Psoas muscle (tissue), 7 donors: ENCODE measurements at regions not wholly inside any gene's neighbourhood (a gene's known extent, or its start where the extent isn't known, plus 50 kb on each side); places are given as distances from the start of the nearest gene placed in this dataset.

ENCODE experiments used
- ATAC-seq, 4 donors: fragments of 200-7000 bp; cut with Tn5 transposase; one replicate each; pipeline ENCODE4 v1.9.1; 2020; ENCODE audit warnings: moderate library complexity in 3 of 4, mild to moderate bottlenecking in 2 of 4
- DNase-seq, 2 donors: peaks; one replicate each; pipeline ENCODE4 v3.0.0-alpha.2; 2020
- H3K27ac ChIP-seq: fragments of 200-600 bp; one replicate; pipeline ENCODE4 v1.8.0; 2022
- H3K27me3 ChIP-seq, 3 donors: fragments of 200-600 bp in 1 of 3; one replicate each; pipeline versions ENCODE4 v1.6.1 to v1.8.0; 2013 to 2022; ENCODE audit warnings: low read length in 2 of 3, mild to moderate bottlenecking in 2 of 3, moderate library complexity in 1 of 3; ENCODE audit not compliant: insufficient read depth in 3 of 3
- H3K36me3 ChIP-seq, 2 donors: fragments of 200-600 bp in 1 of 2; one replicate each; pipeline versions ENCODE4 v1.6.1 to v1.8.0; 2013 to 2022; ENCODE audit warnings: low read depth in 1 of 2, mild to moderate bottlenecking in 1 of 2, moderate library complexity in 1 of 2; ENCODE audit not compliant: insufficient read depth in 1 of 2
- H3K4me1 ChIP-seq: fragments of 200-600 bp; one replicate; pipeline ENCODE4 v1.8.0; 2022
- H3K4me3 ChIP-seq: fragments of 200-600 bp; one replicate; pipeline ENCODE4 v1.8.0; 2022; ENCODE audit warnings: mild to moderate bottlenecking
- H3K9me3 ChIP-seq: fragments of 200-600 bp; one replicate; pipeline ENCODE4 v1.8.0; 2022
- CTCF ChIP-seq: fragments of 200-600 bp; IDR thresholded peaks from one replicate; pipeline ENCODE4 v1.8.0; 2022; ENCODE audit warnings: antibody characterized with exemption
- WGBS, 3 donors: extraction: QIAGEN DNeasy Blood & Tissue Kit; methylation state at CpG; one replicate each; pipeline versions ENCODE4 v1.1.6 to v1.1.7; 2013; 5-methylcytosine and 5-hydroxymethylcytosine counted together
- intact Hi-C, 2 donors: fragments of 100-400 bp; cut with DNase I; formaldehyde crosslinking; loops; one replicate each; pipeline versions ENCODE4 v1.11.0 to v1.14.2; 2022
- donor health status: healthy with polysubstance abuse.
- donor health status: DM: no; HTN: no; CAD: no; lungs with moderate emphysema.
- donor health status: Bipolar disorder and iron deficiency.
- donor health status: healthy.
- donor health status: DM: yes; HTN: yes; CAD: no.
- donor health status: DM: no; HTN: no; CAD: no.
- donor health status: DM: yes; HTN: yes; CAD: no.

GRCh38 chr6:135701426-135701825 lies 150.1 kb upstream of the PDE7B start:
- TF ChIP-seq CTCF, result no peak
- WGBS, 3 donors, result 73 to 84% (median 73%) methylated on average over 3 of the region's 3 CpGs
- no peaks in the 10 kb centered on the region for H3K36me3 ChIP-seq
- DNase-seq (no peak), ATAC-seq (no peak)
- H3K4me3 ChIP-seq, result no peak overlapping the region
- peaks cover 0 to 2% (median 0%) of the 10 kb centered on the region in 3 donors for H3K27me3 ChIP-seq
- no peaks in the 10 kb centered on the region for H3K9me3 ChIP-seq
- no peak overlapping the region for H3K27ac ChIP-seq
- intact Hi-C loops, result no loop called here
- H3K4me1 ChIP-seq, result no peaks in the 10 kb centered on the region

GRCh38 chr6:135703007-135703406 lies 148.5 kb upstream of the PDE7B start:
- no peak overlapping the region for H3K27ac ChIP-seq
- peaks cover 0 to 2% (median 0%) of the 10 kb centered on the region in 3 donors for H3K27me3 ChIP-seq
- H3K36me3 ChIP-seq, result no peaks in the 10 kb centered on the region
- intact Hi-C loops, result no loop called here
- no peak for ATAC-seq
- no peaks in the 10 kb centered on the region for H3K4me1 ChIP-seq
- TF ChIP-seq CTCF, result no peak
- no peaks in the 10 kb centered on the region for H3K9me3 ChIP-seq
- DNase-seq, result no peak
- no peak overlapping the region for H3K4me3 ChIP-seq
- 94 to 100% (median 100%) methylated on average over 1 of the region's 1 CpG for WGBS, 3 donors

- intact Hi-C loops, result no loop called here
- no peak for DNase-seq
- no peak overlapping the region for H3K27ac ChIP-seq
- WGBS, 3 donors, result 87 to 99% (median 94%) methylated on average over 3 of the region's 3 CpGs
- no peaks in the 10 kb centered on the region for H3K36me3 ChIP-seq
- H3K4me1 ChIP-seq, result no peaks in the 10 kb centered on the region
- H3K9me3 ChIP-seq, result no peaks in the 10 kb centered on the region
- no peak overlapping the region for H3K4me3 ChIP-seq
- H3K27me3 ChIP-seq, result peaks cover 0 to 2% (median 0%) of the 10 kb centered on the region in 3 donors
- no peak for TF ChIP-seq CTCF
- no peak for ATAC-seq
Observed at GRCh38 chr6:135703621-135704020, 147.9 kb upstream of the PDE7B start.

- H3K27ac ChIP-seq, result no peak overlapping the region
- 73 to 93% (median 83%) methylated on average over 1 of the region's 1 CpG for WGBS, 3 donors
- H3K36me3 ChIP-seq, result no peaks in the 10 kb centered on the region
Observed at GRCh38 chr6:135707426-135707825, 144.1 kb upstream of the PDE7B start.

More at GRCh38 chr6:135707426-135707825, 144.1 kb upstream of the PDE7B start:
- no peak for TF ChIP-seq CTCF
- intact Hi-C loops, result no loop called here
- no peak for DNase-seq
- Histone ChIP-seq H3K27me3 (peaks cover 0 to 2% (median 0%) of the 10 kb centered on the region in 3 donors), H3K9me3 (no peaks in the 10 kb centered on the region), H3K4me3 (no peak overlapping the region), H3K4me1 (no peaks in the 10 kb centered on the region)
- ATAC-seq, result no peak
